Activated T-helper 17 cell treated with anti-CD3 and anti-CD28 coated beads, Interleukin-2, amount 50 U/mL, for 72 hours (primary cell): ENCODE measurements at regions not wholly inside any gene's neighbourhood (a gene's known extent, or its start where the extent isn't known, plus 50 kb on each side); places are given as distances from the start of the nearest gene placed in this dataset.

Source experiments
- ATAC-seq: fragments of 150-1000 bp; cut with Tn5 transposase; replicated peaks from 2 replicates; pipeline ENCODE4 v1.10.0; 2021; ENCODE audit warnings: mild to moderate bottlenecking, moderate library complexity
- H3K27ac Mint-ChIP-seq: one replicate; pipeline ENCODE4 v1.8.0; 2022; ENCODE audit warnings: mixed read lengths
- H3K27me3 Mint-ChIP-seq: one replicate; pipeline ENCODE4 v1.8.0; 2022; ENCODE audit warnings: mixed read lengths
- H3K36me3 Mint-ChIP-seq: one replicate; pipeline ENCODE4 v1.8.0; 2022; ENCODE audit warnings: low read depth, mild to moderate bottlenecking, mixed read lengths
- H3K4me1 Mint-ChIP-seq: one replicate; pipeline ENCODE4 v1.8.0; 2022; ENCODE audit warnings: mixed read lengths
- H3K4me3 Mint-ChIP-seq: one replicate; pipeline ENCODE4 v1.8.0; 2022; ENCODE audit warnings: mild to moderate bottlenecking, mixed read lengths
- H3K9me3 Mint-ChIP-seq: one replicate; pipeline ENCODE4 v1.8.0; 2022; ENCODE audit warnings: mixed read lengths

- H3K4me3 Mint-ChIP-seq = no peak overlapping the region
- ATAC-seq = no peak
- no peaks in the 10 kb centered on the region for H3K4me1 Mint-ChIP-seq
These were observed 670.9 kb downstream of the TOX3 start for GRCh38 chr16:51875834-51876600.

DNA sequence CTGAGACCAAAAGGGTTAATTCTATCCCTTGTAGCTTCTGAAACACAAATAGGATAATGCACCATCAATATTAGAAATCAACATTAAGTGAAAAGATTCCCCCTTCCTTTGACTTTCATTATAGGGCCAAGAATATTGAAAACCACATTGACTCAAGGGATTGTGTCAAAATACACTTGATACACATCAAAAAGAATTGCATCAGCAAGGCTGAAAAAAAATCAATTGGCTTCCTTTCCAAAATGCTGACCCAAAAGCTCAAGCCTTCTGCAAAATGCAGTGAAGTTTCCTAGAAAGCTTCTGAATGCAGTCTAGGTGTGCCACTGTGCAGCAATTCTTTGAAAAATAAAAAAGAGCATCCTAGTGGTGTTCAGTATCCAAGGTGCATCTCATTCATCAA is 674.4 kb downstream of the TOX3 start:
- no peak overlapping the region for H3K4me3 Mint-ChIP-seq
- H3K9me3 Mint-ChIP-seq = peaks cover 12% of the 10 kb centered on the region
- no peaks in the 10 kb centered on the region for H3K4me1 Mint-ChIP-seq
- H3K36me3 Mint-ChIP-seq = no peaks in the 10 kb centered on the region
- no peaks in the 10 kb centered on the region for H3K27me3 Mint-ChIP-seq
- no peak for ATAC-seq
- H3K27ac Mint-ChIP-seq = no peak overlapping the region

More at GRCh38 chr16:51875834-51876600, 670.9 kb downstream of the TOX3 start:
- Mint-ChIP-seq H3K9me3 (peaks cover 12% of the 10 kb centered on the region), H3K36me3 (no peaks in the 10 kb centered on the region), H3K27me3 (no peaks in the 10 kb centered on the region), H3K27ac (no peak overlapping the region)

GRCh38 chr16:51870296-51870854 is 676.6 kb downstream of the TOX3 start:
- H3K9me3 Mint-ChIP-seq = peaks cover 12% of the 10 kb centered on the region
- ATAC-seq = no peak
- no peak overlapping the region for H3K4me3 Mint-ChIP-seq
- no peaks in the 10 kb centered on the region for H3K27me3 Mint-ChIP-seq
- no peak overlapping the region for H3K27ac Mint-ChIP-seq
- no peaks in the 10 kb centered on the region for H3K4me1 Mint-ChIP-seq
- no peaks in the 10 kb centered on the region for H3K36me3 Mint-ChIP-seq

DNA sequence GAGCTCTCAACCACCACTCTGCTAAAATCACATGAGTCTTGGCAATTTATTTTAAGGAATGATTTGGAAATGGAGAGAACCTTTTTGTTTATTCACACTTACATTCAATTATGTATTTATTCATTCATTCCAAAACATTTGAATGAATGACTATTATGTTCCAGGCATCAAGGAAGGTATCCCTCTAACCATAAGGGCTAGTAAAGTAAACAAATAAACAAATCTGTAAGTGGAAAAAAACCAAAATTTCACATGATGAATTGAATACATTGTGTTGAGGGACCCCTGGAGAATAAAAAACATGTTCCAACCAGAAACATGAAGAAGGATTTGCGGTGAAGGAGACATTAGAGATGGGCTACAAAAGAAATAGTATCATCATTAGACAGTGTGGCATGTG is 677.8 kb downstream of the TOX3 start:
- Mint-ChIP-seq H3K36me3 (no peaks in the 10 kb centered on the region), H3K9me3 (peaks cover 5% of the 10 kb centered on the region), H3K4me3 (no peak overlapping the region), H3K27ac (no peak overlapping the region), H3K27me3 (no peaks in the 10 kb centered on the region), H3K4me1 (no peaks in the 10 kb centered on the region)
- ATAC-seq = no peak

GRCh38 chr16:51868631-51869030 is 678.3 kb downstream of the TOX3 start:
- no peak overlapping the region for H3K4me3 Mint-ChIP-seq

GRCh38 chr16:51867386-51868065 is 679.4 kb downstream of the TOX3 start:
- Mint-ChIP-seq H3K4me3 (no peak overlapping the region), H3K9me3 (peaks cover 4% of the 10 kb centered on the region), H3K27me3 (no peaks in the 10 kb centered on the region), H3K4me1 (no peaks in the 10 kb centered on the region), H3K27ac (no peak overlapping the region), H3K36me3 (no peaks in the 10 kb centered on the region)
- no peak for ATAC-seq

More at GRCh38 chr16:51868631-51869030, 678.3 kb downstream of the TOX3 start:
- no peak for ATAC-seq
- H3K4me1 Mint-ChIP-seq = no peaks in the 10 kb centered on the region
- H3K27me3 Mint-ChIP-seq = no peaks in the 10 kb centered on the region
- peaks cover 4% of the 10 kb centered on the region for H3K9me3 Mint-ChIP-seq
- H3K36me3 Mint-ChIP-seq = no peaks in the 10 kb centered on the region
- H3K27ac Mint-ChIP-seq = no peak overlapping the region

DNA sequence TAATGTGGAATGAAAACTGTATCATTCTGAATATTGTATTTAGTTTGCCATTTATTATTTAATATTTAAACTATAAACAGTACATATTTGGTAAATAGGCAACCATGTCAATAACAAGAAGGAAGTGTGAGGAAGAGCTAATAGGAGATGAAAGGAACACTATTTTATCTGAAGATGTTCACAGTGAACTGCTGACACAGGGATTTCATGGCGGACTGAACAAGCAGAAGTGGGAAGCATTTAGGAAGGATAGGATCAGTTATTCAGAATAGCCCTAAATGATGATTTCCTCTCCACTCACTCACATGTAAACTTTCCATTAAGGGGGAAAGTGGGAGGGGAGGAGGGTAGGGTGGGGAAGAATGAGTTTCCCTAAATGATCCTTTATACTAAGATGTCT is 682.4 kb downstream of the TOX3 start:
- H3K27ac Mint-ChIP-seq = no peak overlapping the region

DNA sequence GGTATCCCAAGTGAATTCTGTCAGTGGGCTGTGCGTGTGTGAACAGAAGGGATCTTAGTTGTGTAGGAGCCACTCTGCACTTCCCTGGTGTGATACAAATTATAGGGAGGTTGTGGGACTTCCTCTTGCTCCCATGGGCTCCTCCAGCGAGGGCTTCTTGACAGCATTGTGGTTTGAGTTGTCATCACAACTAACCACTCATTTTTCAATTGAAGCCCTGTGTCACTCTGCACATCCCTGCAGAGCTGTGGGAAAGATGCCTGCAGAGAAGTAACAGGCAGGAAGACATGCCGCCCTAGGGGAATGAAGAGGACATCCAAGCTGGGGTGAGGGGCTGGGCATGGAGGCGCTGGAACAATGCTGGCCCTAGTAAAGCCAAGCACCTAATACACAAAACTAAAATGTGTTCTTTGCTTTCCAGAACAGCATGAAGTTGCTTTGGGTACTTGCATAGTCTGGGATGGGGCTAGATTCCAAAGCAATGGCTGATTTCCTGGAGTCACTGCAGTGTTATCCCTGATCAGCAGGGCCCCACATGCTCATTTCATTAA is 692.5 kb downstream of the TOX3 start:
- H3K4me3 Mint-ChIP-seq = no peak overlapping the region
- H3K27ac Mint-ChIP-seq = no peak overlapping the region
- no peaks in the 10 kb centered on the region for H3K4me1 Mint-ChIP-seq
- H3K36me3 Mint-ChIP-seq = no peaks in the 10 kb centered on the region
- peaks cover 8% of the 10 kb centered on the region for H3K9me3 Mint-ChIP-seq
- ATAC-seq = no peak
- no peaks in the 10 kb centered on the region for H3K27me3 Mint-ChIP-seq

More for the DNA sequence above, 682.4 kb downstream of the TOX3 start:
- ATAC-seq = no peak
- Mint-ChIP-seq H3K4me3 (no peak overlapping the region), H3K4me1 (no peaks in the 10 kb centered on the region), H3K36me3 (no peaks in the 10 kb centered on the region), H3K9me3 (no peaks in the 10 kb centered on the region), H3K27me3 (no peaks in the 10 kb centered on the region)

- Mint-ChIP-seq H3K4me1 (no peaks in the 10 kb centered on the region), H3K9me3 (peaks cover 3% of the 10 kb centered on the region), H3K36me3 (no peaks in the 10 kb centered on the region), H3K27me3 (no peaks in the 10 kb centered on the region), H3K27ac (no peak overlapping the region), H3K4me3 (no peak overlapping the region)
- no peak for ATAC-seq
These were observed 693.4 kb downstream of the TOX3 start for GRCh38 chr16:51853586-51853985.

DNA sequence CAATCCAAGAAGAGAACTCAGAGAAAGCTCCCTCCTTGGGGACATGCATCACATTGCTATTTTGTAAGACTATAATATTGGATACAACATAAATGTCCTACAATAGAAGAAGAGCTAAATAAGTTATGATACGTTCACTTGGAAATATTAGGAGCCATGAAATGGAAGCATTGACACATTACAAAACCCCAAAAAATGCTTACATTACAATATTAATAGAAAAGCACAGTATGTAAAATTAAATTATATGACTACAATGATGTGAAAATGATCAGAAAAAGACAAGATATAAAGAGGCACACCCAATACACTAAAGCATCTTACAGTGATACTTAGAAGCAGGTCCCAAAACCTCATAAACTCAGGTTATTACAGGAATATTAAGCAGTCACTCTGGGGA is 694.1 kb downstream of the TOX3 start:
- no peaks in the 10 kb centered on the region for H3K27me3 Mint-ChIP-seq
- no peak for ATAC-seq
- H3K36me3 Mint-ChIP-seq = no peaks in the 10 kb centered on the region
- H3K9me3 Mint-ChIP-seq = peaks cover 3% of the 10 kb centered on the region
- no peak overlapping the region for H3K27ac Mint-ChIP-seq
- H3K4me3 Mint-ChIP-seq = no peak overlapping the region
- no peaks in the 10 kb centered on the region for H3K4me1 Mint-ChIP-seq

DNA sequence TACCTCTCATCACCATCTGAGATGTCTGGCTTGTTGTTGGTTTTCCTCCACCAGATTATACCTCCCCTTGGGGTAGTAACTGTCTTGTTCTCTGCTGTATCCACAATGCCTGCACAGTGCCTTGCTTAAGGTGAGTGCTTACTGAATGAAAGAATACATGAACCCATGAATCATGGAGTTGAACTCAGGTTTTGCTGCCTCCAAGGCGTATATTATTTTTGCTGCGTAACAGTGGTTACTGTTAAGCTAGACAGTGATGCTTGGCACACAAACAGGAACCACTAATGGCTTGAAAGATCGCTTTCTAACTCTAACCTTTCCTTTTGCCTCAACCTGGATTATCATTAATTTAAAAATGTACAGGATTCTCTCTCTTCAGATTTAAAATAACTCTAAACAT is 695.8 kb downstream of the TOX3 start:
- Mint-ChIP-seq H3K4me3 (no peak overlapping the region), H3K27ac (no peak overlapping the region), H3K36me3 (no peaks in the 10 kb centered on the region), H3K9me3 (peaks cover 3% of the 10 kb centered on the region), H3K4me1 (no peaks in the 10 kb centered on the region), H3K27me3 (no peaks in the 10 kb centered on the region)
- ATAC-seq = no peak

GRCh38 chr16:51849715-51850114 is 697.2 kb downstream of the TOX3 start:
- no peaks in the 10 kb centered on the region for H3K27me3 Mint-ChIP-seq
- H3K4me1 Mint-ChIP-seq = no peaks in the 10 kb centered on the region
- H3K36me3 Mint-ChIP-seq = no peaks in the 10 kb centered on the region
- no peak for ATAC-seq
- H3K27ac Mint-ChIP-seq = no peak overlapping the region
- no peak overlapping the region for H3K4me3 Mint-ChIP-seq
- peaks cover 3% of the 10 kb centered on the region for H3K9me3 Mint-ChIP-seq

DNA sequence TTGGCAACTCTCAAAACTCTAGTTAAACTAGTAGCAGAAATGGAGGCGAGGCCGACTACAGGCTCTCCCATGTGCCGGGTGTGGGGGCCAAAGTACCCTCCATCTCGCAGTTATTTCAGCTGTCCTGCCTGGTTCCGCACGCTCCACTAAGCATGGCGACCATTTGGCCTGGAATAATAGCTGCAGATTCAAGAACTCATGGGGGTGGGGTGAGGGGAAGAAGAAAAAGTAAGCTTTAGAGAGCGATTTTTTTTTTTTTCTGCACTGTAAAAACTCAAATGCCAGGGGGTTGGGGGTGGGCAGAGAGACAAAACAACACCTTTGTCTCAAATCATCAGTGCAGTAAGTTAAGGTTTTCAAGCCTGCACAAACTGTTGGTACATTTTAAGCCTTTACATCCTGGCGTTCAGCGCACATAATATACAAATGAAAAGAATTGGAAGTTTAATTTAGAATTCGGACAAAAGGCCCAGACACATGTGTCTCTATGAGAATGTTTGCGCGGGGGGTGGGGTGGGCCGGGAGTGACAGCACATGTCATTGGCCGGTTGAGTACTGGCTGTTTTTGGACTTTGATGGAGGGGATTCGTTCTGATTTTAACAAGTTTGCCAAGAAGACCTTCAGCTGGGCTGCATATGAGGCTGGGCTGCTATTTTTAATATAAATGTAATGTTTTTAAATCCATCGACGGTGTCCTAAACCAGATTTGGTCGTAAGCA is 694.7 kb upstream of the SALL1 start:
- no peaks in the 10 kb centered on the region for H3K27me3 Mint-ChIP-seq
- ATAC-seq = no peak
- H3K9me3 Mint-ChIP-seq = peaks cover 12% of the 10 kb centered on the region
- H3K4me3 Mint-ChIP-seq = no peak overlapping the region
- H3K4me1 Mint-ChIP-seq = no peaks in the 10 kb centered on the region
- H3K27ac Mint-ChIP-seq = no peak overlapping the region
- no peaks in the 10 kb centered on the region for H3K36me3 Mint-ChIP-seq

- no peak for ATAC-seq
- no peaks in the 10 kb centered on the region for H3K27me3 Mint-ChIP-seq
- no peaks in the 10 kb centered on the region for H3K4me1 Mint-ChIP-seq
- no peaks in the 10 kb centered on the region for H3K36me3 Mint-ChIP-seq
- H3K9me3 Mint-ChIP-seq = peaks cover 9% of the 10 kb centered on the region
- H3K4me3 Mint-ChIP-seq = no peak overlapping the region
- H3K27ac Mint-ChIP-seq = no peak overlapping the region
These were observed 688.8 kb upstream of the SALL1 start for GRCh38 chr16:51839727-51840462.
